ENCODE measurements at regions not wholly inside any gene's neighbourhood (a gene's known extent, or its start where the extent isn't known, plus 50 kb on each side); places are given as distances from the start of the nearest gene placed in this dataset.

DNA sequence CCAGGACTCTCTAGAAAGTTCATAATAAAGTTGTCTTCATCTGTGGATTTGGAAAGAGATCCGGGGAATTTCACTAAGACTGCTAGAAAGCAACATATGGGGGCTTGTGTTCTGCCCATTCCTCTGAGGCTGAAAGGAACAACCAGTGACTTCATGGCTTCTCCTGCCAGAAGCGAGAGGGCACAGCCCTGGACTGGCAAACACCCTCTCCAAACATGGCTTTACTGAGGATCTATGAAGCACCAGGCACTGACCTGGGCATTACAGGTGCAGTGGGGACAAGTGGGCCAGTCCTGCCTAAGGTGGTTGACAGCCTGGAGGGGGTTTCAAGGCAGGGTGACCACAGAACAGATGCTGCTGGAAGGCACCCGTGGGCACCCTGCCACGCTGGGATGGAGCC, 185.8 kb upstream of the GPR26 start:
- no peak overlapping the region for H3K27ac ChIP-seq
- H3K27me3 ChIP-seq, result no peaks in the 10 kb centered on the region
- H3K9me3 ChIP-seq, result no peaks in the 10 kb centered on the region
- H3K4me2 ChIP-seq, result no peak overlapping the region
- no peaks in the 10 kb centered on the region for H3K36me3 ChIP-seq
- H3K9ac ChIP-seq, result no peak overlapping the region
- H4K20me1 ChIP-seq, result no peaks in the 10 kb centered on the region
- H3K4me3 ChIP-seq, result no peak overlapping the region
- peaks cover 22% of the 10 kb centered on the region for H3K4me1 ChIP-seq
- TF ChIP-seq Cebpa-rat (IDR thresholded peaks at IDR 0.05), result no peak

- peaks cover 24% of the 10 kb centered on the region for H3K4me1 ChIP-seq
- no peaks in the 10 kb centered on the region for H3K36me3 ChIP-seq
- no peaks in the 10 kb centered on the region for H4K20me1 ChIP-seq
- H3K9me3 ChIP-seq, result no peaks in the 10 kb centered on the region
- no peaks in the 10 kb centered on the region for H3K27me3 ChIP-seq
- no peak for TF ChIP-seq Cebpa-rat (IDR thresholded peaks at IDR 0.05)
- no peak overlapping the region for H3K4me3 ChIP-seq
- no peak overlapping the region for H3K27ac ChIP-seq
- no peak overlapping the region for H3K4me2 ChIP-seq
- no peak overlapping the region for H3K9ac ChIP-seq
These were observed 185.3 kb upstream of the GPR26 start for GRCh38 chr10:123480845-123481244.

DNA sequence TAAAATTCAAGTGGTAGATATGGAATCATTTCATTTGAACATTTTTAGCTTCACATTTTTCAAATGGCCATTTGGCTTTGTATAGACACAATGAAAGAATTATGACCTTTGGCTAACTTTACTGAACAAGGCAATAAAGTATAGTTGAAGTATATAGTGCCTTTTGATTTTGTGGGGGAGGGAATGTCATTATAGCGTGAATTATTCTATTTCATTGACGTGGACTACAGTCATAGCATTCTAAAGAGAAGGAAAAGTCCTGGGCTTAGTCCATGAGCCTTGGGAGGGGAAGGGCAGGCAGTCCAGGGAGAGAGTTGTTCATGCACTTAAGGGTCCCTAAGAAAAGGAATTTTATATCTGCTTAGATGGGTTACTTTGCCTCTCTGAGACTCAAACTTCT, 181.4 kb upstream of the GPR26 start:
- TF ChIP-seq Cebpa-rat (IDR thresholded peaks at IDR 0.05), result no peak
- no peak overlapping the region for H3K4me2 ChIP-seq
- H3K4me1 ChIP-seq, result peaks cover 30% of the 10 kb centered on the region

GRCh38 chr10:123485341-123485960, 180.7 kb upstream of the GPR26 start:
- Histone ChIP-seq H3K9ac (no peak overlapping the region), H3K4me2 (0 out of 2 replicates have a peak overlapping the region, but pooled peaks have one; percentile 0)
- TF ChIP-seq Cebpa-rat (IDR thresholded peaks at IDR 0.05), result no peak

More for the DNA sequence above, 181.4 kb upstream of the GPR26 start:
- no peak overlapping the region for H3K9ac ChIP-seq
- H3K27me3 ChIP-seq, result no peaks in the 10 kb centered on the region
- no peak overlapping the region for H3K27ac ChIP-seq
- no peaks in the 10 kb centered on the region for H3K36me3 ChIP-seq
- no peaks in the 10 kb centered on the region; the same call in 1 of the 2 replicates for H3K9me3 ChIP-seq
- no peak overlapping the region for H3K4me3 ChIP-seq
- H4K20me1 ChIP-seq, result no peaks in the 10 kb centered on the region

GRCh38 chr10:123488436-123488835, 177.7 kb upstream of the GPR26 start:
- TF ChIP-seq Cebpa-rat (IDR thresholded peaks at IDR 0.05), result no peak
- no peaks in the 10 kb centered on the region for H4K20me1 ChIP-seq
- H3K4me3 ChIP-seq, result no peak overlapping the region
- H3K36me3 ChIP-seq, result no peaks in the 10 kb centered on the region
- no peak overlapping the region for H3K9ac ChIP-seq
- peaks cover 6% of the 10 kb centered on the region; the same call in 1 of the 2 replicates for H3K9me3 ChIP-seq
- no peak overlapping the region for H3K4me2 ChIP-seq
- no peak overlapping the region for H3K27ac ChIP-seq
- peaks cover 24% of the 10 kb centered on the region for H3K4me1 ChIP-seq
- no peaks in the 10 kb centered on the region for H3K27me3 ChIP-seq

More at GRCh38 chr10:123485341-123485960, 180.7 kb upstream of the GPR26 start:
- Histone ChIP-seq H3K27ac (no peak overlapping the region), H3K36me3 (no peaks in the 10 kb centered on the region), H4K20me1 (no peaks in the 10 kb centered on the region), H3K9me3 (no peaks in the 10 kb centered on the region; the same call in 1 of the 2 replicates), H3K4me1 (peaks cover 30% of the 10 kb centered on the region), H3K27me3 (no peaks in the 10 kb centered on the region), H3K4me3 (no peak overlapping the region)

GRCh38 chr10:123491364-123491763, 174.8 kb upstream of the GPR26 start:
- Histone ChIP-seq H3K4me2 (no peak overlapping the region), H3K4me3 (no peak overlapping the region), H3K27ac (no peak overlapping the region; the same call in 1 of the 2 replicates), H3K9me3 (peaks cover 12% of the 10 kb centered on the region; the same call in 1 of the 2 replicates), H3K4me1 (peaks cover 30% of the 10 kb centered on the region), H3K9ac (no peak overlapping the region), H3K36me3 (no peaks in the 10 kb centered on the region), H4K20me1 (no peaks in the 10 kb centered on the region), H3K27me3 (no peaks in the 10 kb centered on the region)
- no peak for TF ChIP-seq Cebpa-rat (IDR thresholded peaks at IDR 0.05)

DNA sequence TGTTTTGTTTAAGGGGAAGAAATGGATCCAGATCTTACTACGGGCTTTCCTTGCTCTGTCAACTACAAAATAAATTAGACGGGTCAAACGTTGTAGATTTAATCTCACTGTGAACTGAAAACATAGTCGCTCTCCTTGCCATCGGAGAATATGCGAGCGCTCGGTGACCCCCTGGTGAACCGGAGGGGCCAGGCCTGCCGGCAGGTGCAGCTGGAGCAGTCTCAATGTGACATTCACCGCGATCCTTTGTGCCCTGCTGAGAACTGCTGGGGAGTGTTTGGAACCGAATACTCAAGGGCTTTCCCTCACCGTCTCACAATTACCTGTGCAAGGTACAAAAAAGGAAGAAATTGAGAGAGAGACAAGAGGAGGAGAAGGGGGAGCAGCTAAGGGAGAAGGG, 174.1 kb upstream of the GPR26 start:
- peaks cover 12% of the 10 kb centered on the region; the same call in 1 of the 2 replicates for H3K9me3 ChIP-seq

GRCh38 chr10:123494301-123494808, 171.8 kb upstream of the GPR26 start:
- H3K4me1 ChIP-seq, result peaks cover 59% of the 10 kb centered on the region
- no peak overlapping the region for H3K9ac ChIP-seq

More for the DNA sequence above, 174.1 kb upstream of the GPR26 start:
- peaks cover 36% of the 10 kb centered on the region for H3K4me1 ChIP-seq
- H3K4me2 ChIP-seq, result no peak overlapping the region
- H3K27me3 ChIP-seq, result no peaks in the 10 kb centered on the region
- no peak for TF ChIP-seq Cebpa-rat (IDR thresholded peaks at IDR 0.05)
- H3K4me3 ChIP-seq, result no peak overlapping the region
- no peaks in the 10 kb centered on the region for H3K36me3 ChIP-seq
- H4K20me1 ChIP-seq, result no peaks in the 10 kb centered on the region
- no peak overlapping the region for H3K9ac ChIP-seq
- H3K27ac ChIP-seq, result no peak overlapping the region; the same call in 1 of the 2 replicates

DNA sequence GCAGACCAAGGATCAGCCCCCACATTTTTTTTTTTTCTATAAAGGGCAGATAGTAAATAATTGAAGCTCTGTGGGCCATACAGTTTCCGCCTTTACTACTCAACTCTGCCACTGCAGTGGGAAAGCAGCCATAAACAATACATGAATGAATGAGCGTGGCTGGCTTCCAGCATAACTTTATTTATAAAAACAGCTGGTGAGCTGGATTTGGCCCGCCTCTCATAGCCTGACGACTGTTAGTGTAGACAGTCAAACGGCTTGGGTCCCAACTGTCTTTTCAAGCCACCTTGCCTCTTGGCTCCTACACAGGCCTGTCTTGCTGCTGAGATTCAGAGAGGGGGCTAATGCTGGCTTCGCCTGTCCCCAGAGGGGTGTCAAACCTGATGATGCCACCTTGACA, 169.8 kb upstream of the GPR26 start:
- H3K4me1 ChIP-seq, result peaks cover 80% of the 10 kb centered on the region
- no peaks in the 10 kb centered on the region for H3K27me3 ChIP-seq
- H3K4me3 ChIP-seq, result no peak overlapping the region
- H4K20me1 ChIP-seq, result no peaks in the 10 kb centered on the region
- no peaks in the 10 kb centered on the region for H3K36me3 ChIP-seq
- H3K9me3 ChIP-seq, result peaks cover 20% of the 10 kb centered on the region
- peak overlapping the region; percentile 82 for H3K27ac ChIP-seq
- peak overlapping the region; percentile 69; the same call in 1 of the 2 replicates for H3K9ac ChIP-seq
- no peak for TF ChIP-seq Cebpa-rat (IDR thresholded peaks at IDR 0.05)
- H3K4me2 ChIP-seq, result peak overlapping the region; percentile 89

More at GRCh38 chr10:123494301-123494808, 171.8 kb upstream of the GPR26 start:
- no peaks in the 10 kb centered on the region for H3K36me3 ChIP-seq
- no peaks in the 10 kb centered on the region for H4K20me1 ChIP-seq
- TF ChIP-seq Cebpa-rat (IDR thresholded peaks at IDR 0.05), result no peak
- peak overlapping the region; percentile 82 for H3K27ac ChIP-seq
- H3K4me2 ChIP-seq, result peak overlapping the region; percentile 89
- no peak overlapping the region for H3K4me3 ChIP-seq
- peaks cover 18% of the 10 kb centered on the region for H3K9me3 ChIP-seq
- H3K27me3 ChIP-seq, result no peaks in the 10 kb centered on the region

GRCh38 chr10:123496996-123497660, 169.0 kb upstream of the GPR26 start:
- Histone ChIP-seq H3K4me1 (peaks cover 87% of the 10 kb centered on the region), H3K27me3 (no peaks in the 10 kb centered on the region), H3K9me3 (peaks cover 18% of the 10 kb centered on the region), H3K27ac (peak overlapping the region; percentile 82), H3K9ac (peak overlapping the region; percentile 69), H4K20me1 (no peaks in the 10 kb centered on the region), H3K4me3 (no peak overlapping the region; the same call in 1 of the 2 replicates), H3K4me2 (peak overlapping the region; percentile 89), H3K36me3 (no peaks in the 10 kb centered on the region)
- no peak for TF ChIP-seq Cebpa-rat (IDR thresholded peaks at IDR 0.05)

Data from BLaER1 (cell line).